ENCODE measurements at regions not wholly inside any gene's neighbourhood (a gene's known extent, or its start where the extent isn't known, plus 50 kb on each side); places are given as distances from the start of the nearest gene placed in this dataset.

DNA sequence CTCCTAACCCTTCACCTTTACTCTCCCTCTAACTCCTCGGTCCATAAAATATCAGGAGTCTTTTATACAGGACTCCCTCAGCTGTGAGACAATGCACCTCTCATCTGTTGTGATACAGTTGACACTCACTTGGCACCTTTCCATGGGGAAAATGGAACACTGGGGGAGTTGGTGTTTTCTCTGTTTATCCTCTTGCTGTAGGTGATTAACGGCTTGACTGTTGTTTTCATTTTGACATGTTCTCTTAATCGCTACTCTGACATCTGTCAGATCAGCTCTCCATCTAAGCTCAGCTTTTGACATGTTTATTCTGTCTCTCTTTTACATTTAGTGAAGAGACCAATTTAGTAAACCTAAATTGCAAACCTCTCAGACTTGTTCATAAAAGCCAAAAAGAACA lies 604.8 kb downstream of the TRAM1L1 start:
- H3K36me3 ChIP-seq, result no peaks in the 10 kb centered on the region
- DNase-seq (ENCODE audit: low spot score), result no peak
- no peaks in the 10 kb centered on the region for H3K9me3 ChIP-seq
- TF ChIP-seq, protein P1, sequence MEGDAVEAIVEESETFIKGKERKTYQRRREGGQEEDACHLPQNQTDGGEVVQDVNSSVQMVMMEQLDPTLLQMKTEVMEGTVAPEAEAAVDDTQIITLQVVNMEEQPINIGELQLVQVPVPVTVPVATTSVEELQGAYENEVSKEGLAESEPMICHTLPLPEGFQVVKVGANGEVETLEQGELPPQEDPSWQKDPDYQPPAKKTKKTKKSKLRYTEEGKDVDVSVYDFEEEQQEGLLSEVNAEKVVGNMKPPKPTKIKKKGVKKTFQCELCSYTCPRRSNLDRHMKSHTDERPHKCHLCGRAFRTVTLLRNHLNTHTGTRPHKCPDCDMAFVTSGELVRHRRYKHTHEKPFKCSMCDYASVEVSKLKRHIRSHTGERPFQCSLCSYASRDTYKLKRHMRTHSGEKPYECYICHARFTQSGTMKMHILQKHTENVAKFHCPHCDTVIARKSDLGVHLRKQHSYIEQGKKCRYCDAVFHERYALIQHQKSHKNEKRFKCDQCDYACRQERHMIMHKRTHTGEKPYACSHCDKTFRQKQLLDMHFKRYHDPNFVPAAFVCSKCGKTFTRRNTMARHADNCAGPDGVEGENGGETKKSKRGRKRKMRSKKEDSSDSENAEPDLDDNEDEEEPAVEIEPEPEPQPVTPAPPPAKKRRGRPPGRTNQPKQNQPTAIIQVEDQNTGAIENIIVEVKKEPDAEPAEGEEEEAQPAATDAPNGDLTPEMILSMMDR (IDR thresholded peaks at IDR 0.05), result no peak
- H3K4me3 ChIP-seq, result no peak overlapping the region
- no peaks in the 10 kb centered on the region for H3K4me1 ChIP-seq
- no peak overlapping the region for H3K27ac ChIP-seq
- no peaks in the 10 kb centered on the region for H3K27me3 ChIP-seq

DNA sequence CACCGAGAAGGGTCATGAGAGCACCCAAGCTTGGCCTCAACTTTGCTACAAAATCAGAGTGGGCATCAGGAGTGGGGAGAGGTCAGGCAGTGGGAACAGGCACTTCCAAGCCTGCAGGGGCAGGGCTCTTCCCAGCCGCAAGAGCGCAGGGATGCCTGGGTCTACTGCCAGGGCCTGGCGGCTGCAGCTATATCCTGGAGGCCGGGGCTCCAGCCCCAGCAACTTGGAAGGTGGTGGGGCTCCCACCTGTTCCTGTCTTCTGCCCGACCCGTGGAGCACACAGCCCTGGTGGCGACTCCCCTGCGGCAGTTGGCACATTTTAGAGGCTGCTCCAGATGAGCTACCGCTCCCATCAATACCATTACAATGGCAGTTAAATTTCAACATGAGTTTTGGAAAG lies 607.0 kb downstream of the TRAM1L1 start:
- TF ChIP-seq, protein P1 (IDR thresholded peaks at IDR 0.05), result no peak
- no peaks in the 10 kb centered on the region for H3K4me1 ChIP-seq
- H3K9me3 ChIP-seq, result no peaks in the 10 kb centered on the region
- DNase-seq (ENCODE audit: low spot score), result no peak
- H3K4me3 ChIP-seq, result no peak overlapping the region
- no peaks in the 10 kb centered on the region for H3K27me3 ChIP-seq
- H3K36me3 ChIP-seq, result no peaks in the 10 kb centered on the region
- no peak overlapping the region for H3K27ac ChIP-seq

DNA sequence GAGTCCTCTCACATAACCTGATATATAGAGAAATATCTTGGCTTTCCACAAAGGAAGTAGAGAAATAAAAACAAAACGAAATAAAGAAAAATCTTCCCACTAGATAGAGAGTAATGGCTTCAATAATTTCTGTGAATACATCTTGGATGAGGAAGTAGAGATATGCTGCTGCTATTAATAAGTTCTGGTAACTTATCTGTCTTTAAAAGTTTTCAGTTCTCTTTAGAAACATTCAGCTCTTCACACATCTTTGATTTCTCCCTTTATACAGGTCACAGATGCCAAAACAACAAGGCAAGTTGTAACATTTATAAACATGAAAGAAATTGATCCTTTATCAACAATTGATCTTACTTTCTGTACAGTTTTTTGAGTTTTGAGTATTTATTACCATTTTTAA lies 615.8 kb downstream of the TRAM1L1 start:
- H3K4me3 ChIP-seq, result no peak overlapping the region
- no peak overlapping the region for H3K27ac ChIP-seq
- H3K36me3 ChIP-seq, result no peaks in the 10 kb centered on the region
- H3K27me3 ChIP-seq, result no peaks in the 10 kb centered on the region
- H3K9me3 ChIP-seq, result no peaks in the 10 kb centered on the region
- TF ChIP-seq, protein P1 (IDR thresholded peaks at IDR 0.05), result no peak
- DNase-seq (ENCODE audit: low spot score), result no peak
- H3K4me1 ChIP-seq, result no peaks in the 10 kb centered on the region

DNA sequence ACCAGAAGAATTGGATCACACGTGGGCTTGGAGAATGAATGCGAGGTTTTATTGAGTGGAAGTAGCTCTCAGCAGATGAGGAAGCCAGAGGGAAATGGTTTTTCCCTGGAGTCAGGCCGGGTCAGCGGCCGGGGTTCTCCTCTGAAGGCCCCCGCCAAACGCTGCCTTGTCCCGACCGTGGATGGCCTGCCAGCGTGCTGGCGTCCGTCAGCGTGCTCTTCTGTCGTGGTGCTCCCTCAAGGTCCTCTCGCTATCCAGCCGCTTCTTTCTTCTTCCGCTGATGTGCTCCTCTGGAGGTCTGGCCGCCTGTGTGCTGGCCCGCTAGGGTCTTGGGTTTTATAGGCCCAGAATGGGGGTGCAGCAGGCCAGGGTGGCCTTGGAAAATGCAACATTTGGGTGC lies 632.2 kb downstream of the TRAM1L1 start:
- H3K4me1 ChIP-seq, result no peaks in the 10 kb centered on the region
- DNase-seq (ENCODE audit: low spot score), result no peak
- TF ChIP-seq, protein P1 (IDR thresholded peaks at IDR 0.05), result no peak
- H3K27me3 ChIP-seq, result no peaks in the 10 kb centered on the region
- no peak overlapping the region for H3K4me3 ChIP-seq
- H3K9me3 ChIP-seq, result no peaks in the 10 kb centered on the region
- H3K36me3 ChIP-seq, result no peaks in the 10 kb centered on the region
- no peak overlapping the region for H3K27ac ChIP-seq

DNA sequence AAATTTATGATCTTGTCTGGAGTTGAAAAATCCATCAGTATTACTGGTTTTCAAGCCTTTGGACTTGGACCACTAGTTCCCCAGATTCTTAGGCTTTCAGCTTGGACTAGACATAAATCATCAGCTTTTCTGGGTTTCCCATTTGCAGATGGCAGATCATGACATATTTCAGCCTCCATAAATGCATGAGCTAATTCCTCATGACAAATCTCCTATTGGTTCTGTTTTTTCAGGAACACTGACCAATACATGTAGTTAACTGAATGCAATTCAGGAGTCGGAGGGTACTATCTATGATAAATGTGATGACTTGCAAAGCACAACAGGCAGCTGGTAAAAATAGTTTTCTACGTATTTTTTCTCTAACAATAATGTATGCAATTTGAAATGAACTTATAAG lies 635.6 kb downstream of the TRAM1L1 start:
- Histone ChIP-seq H3K27me3 (no peaks in the 10 kb centered on the region), H3K27ac (no peak overlapping the region), H3K36me3 (no peaks in the 10 kb centered on the region), H3K9me3 (no peaks in the 10 kb centered on the region), H3K4me1 (no peaks in the 10 kb centered on the region), H3K4me3 (no peak overlapping the region)
- TF ChIP-seq, protein P1 (IDR thresholded peaks at IDR 0.05), result no peak
- no peak for DNase-seq (ENCODE audit: low spot score)

DNA sequence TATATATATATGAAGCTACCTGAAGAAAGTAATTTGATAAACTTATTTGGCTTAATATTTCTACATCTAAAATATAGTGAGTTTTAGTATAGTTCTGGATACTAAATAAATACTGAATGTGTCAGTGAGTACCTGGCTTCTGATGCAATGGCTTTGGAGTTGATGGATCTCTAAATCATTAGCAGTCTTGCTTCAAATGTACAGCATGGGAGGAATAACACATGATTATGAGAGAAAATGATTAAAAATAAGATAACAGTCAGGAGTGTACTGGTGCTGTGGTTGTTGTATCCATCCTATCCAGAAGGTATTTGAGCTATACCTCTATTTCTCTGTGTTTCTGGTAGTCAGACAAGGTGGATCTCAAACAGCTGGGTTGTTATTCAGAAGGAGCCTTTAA lies 641.3 kb downstream of the TRAM1L1 start:
- Histone ChIP-seq H3K9me3 (no peaks in the 10 kb centered on the region), H3K27me3 (no peaks in the 10 kb centered on the region), H3K36me3 (no peaks in the 10 kb centered on the region), H3K4me3 (no peak overlapping the region), H3K27ac (no peak overlapping the region), H3K4me1 (no peaks in the 10 kb centered on the region)
- TF ChIP-seq, protein P1 (IDR thresholded peaks at IDR 0.05), result no peak
- DNase-seq (ENCODE audit: low spot score), result no peak

All from right atrium auricular region (tissue), 2 donors.